GM23338 (cell line): ENCODE measurements at regions not wholly inside any gene's neighbourhood (a gene's known extent, or its start where the extent isn't known, plus 50 kb on each side); places are given as distances from the start of the nearest gene placed in this dataset.

Experiments
- ATAC-seq: fragments of 200-7000 bp; cut with Tn5 transposase; 3 replicates; pipeline ENCODE4 v1.9.1; 2020
- DNase-seq: peaks from one replicate; pipeline ENCODE4 v3.0.0-alpha.2; 2015; ENCODE audit warnings: low spot score
- H2AFZ ChIP-seq: fragments of 200-600 bp; sonication (generic); 2 replicates; pipeline ENCODE4 v1.8.0; 2016; ENCODE audit warnings: antibody characterized with exemption, mild to moderate bottlenecking, moderate library complexity
- H3F3A ChIP-seq: fragments of 200-600 bp; sonication (generic); replicated peaks from 2 replicates; pipeline ENCODE4 v1.8.0; 2017; ENCODE audit warnings: antibody characterized with exemption, mixed run types, low read depth
- H3K27ac ChIP-seq: fragments of 200-600 bp; sonication (generic); 2 replicates; pipeline ENCODE4 v1.6.1; 2016; ENCODE audit warnings: low read depth
- H3K27me3 ChIP-seq: fragments of 200-600 bp; sonication (generic); 2 replicates; pipeline ENCODE4 v1.8.0; 2016; ENCODE audit warnings: mild to moderate bottlenecking, mixed run types, moderate library complexity; ENCODE audit not compliant: insufficient read depth
- H3K36me3 ChIP-seq: fragments of 200-600 bp; sonication (generic); 2 replicates; pipeline ENCODE4 v1.8.0; 2016; ENCODE audit warnings: mild to moderate bottlenecking; ENCODE audit not compliant: insufficient read depth
- H3K4me1 ChIP-seq: fragments of 200-600 bp; sonication (generic); 2 replicates; pipeline ENCODE4 v1.8.0; 2016; ENCODE audit warnings: mild to moderate bottlenecking, moderate library complexity; ENCODE audit not compliant: insufficient read depth
- H3K4me2 ChIP-seq: fragments of 200-600 bp; sonication (generic); 2 replicates; pipeline ENCODE4 v1.7.1; 2017; ENCODE audit warnings: mixed run types
- H3K4me3 ChIP-seq: fragments of 200-600 bp; sonication (generic); 2 replicates; pipeline ENCODE4 v1.6.1; 2016; ENCODE audit warnings: mixed run types
- H3K79me2 ChIP-seq: fragments of 200-600 bp; sonication (generic); replicated peaks from 2 replicates; pipeline ENCODE4 v1.8.0; 2017; ENCODE audit warnings: mild to moderate bottlenecking; ENCODE audit not compliant: insufficient read depth
- H3K9me2 ChIP-seq: fragments of 200-600 bp; sonication (generic); 2 replicates; pipeline ENCODE4 v1.8.0; 2017; ENCODE audit not compliant: insufficient read depth
- H4K20me1 ChIP-seq: fragments of 200-600 bp; sonication (generic); replicated peaks from 2 replicates; pipeline ENCODE4 v1.8.0; 2017; ENCODE audit warnings: mild to moderate bottlenecking; ENCODE audit not compliant: insufficient read depth
- H3K27ac Mint-ChIP-seq: 2 replicates; pipeline ENCODE4 v1.8.0; 2020; ENCODE audit warnings: inconsistent platforms, mild to moderate bottlenecking, moderate library complexity, mixed read lengths
- H3K27me3 Mint-ChIP-seq: 3 replicates; pipeline ENCODE4 v1.8.0; 2022; ENCODE audit warnings: low read depth, mild to moderate bottlenecking, moderate library complexity, mixed read lengths, inconsistent platforms; ENCODE audit not compliant: insufficient read depth, poor library complexity
- H3K36me3 Mint-ChIP-seq: 3 replicates; pipeline ENCODE4 v1.8.0; 2021; ENCODE audit warnings: low read depth, mild to moderate bottlenecking, inconsistent platforms, moderate library complexity, mixed read lengths
- H3K4me1 Mint-ChIP-seq: 3 replicates; pipeline ENCODE4 v1.8.0; 2020; ENCODE audit warnings: mild to moderate bottlenecking, inconsistent platforms, mixed read lengths
- H3K4me3 Mint-ChIP-seq: 3 replicates; pipeline ENCODE4 v1.8.0; 2021; ENCODE audit warnings: moderate library complexity, mild to moderate bottlenecking, inconsistent platforms, mixed read lengths
- H3K9me3 Mint-ChIP-seq: 3 replicates; pipeline ENCODE4 v1.8.0; 2020; ENCODE audit warnings: moderate library complexity, mild to moderate bottlenecking, inconsistent platforms, mixed read lengths
- CTCF ChIP-seq, 2 experiments: fragments of 200-600 bp in 1 of 2; sonication (generic) in 1 of 2; conservative IDR thresholded peaks; 2 replicates each; pipeline versions ENCODE4 v1.5.1 to v1.6.1; 2016 to 2017; ENCODE audit warnings: antibody characterized with exemption in 2 of 2, low read depth in 2 of 2, mild to moderate bottlenecking in 2 of 2, moderate library complexity in 1 of 2
- ETS1 ChIP-seq: IDR thresholded peaks from 2 replicates; pipeline ENCODE4 v1.6.1; 2016; ENCODE audit warnings: antibody characterized with exemption
- EZH2 ChIP-seq: fragments of 200-600 bp; sonication (generic); IDR thresholded peaks from one replicate; pipeline ENCODE4 v1.8.0; 2017; ENCODE audit warnings: antibody characterized with exemption, mild to moderate bottlenecking, low read depth; ENCODE audit not compliant: unreplicated experiment
- EZH2phosphoT487 ChIP-seq: fragments of 200-600 bp; sonication (generic); IDR thresholded peaks from one replicate; pipeline ENCODE4 v1.8.1; 2018; ENCODE audit warnings: antibody characterized with exemption; ENCODE audit not compliant: unreplicated experiment
- JUNB ChIP-seq: IDR thresholded peaks from one replicate; pipeline ENCODE4 v1.6.1; 2016; ENCODE audit warnings: antibody characterized with exemption; ENCODE audit not compliant: unreplicated experiment
- NANOG ChIP-seq: IDR thresholded peaks from 2 replicates; pipeline ENCODE4 v1.6.1; 2016; ENCODE audit warnings: antibody characterized with exemption, borderline replicate concordance
- REST ChIP-seq: IDR thresholded peaks from one replicate; pipeline ENCODE4 v1.6.1; 2018; ENCODE audit warnings: antibody characterized with exemption; ENCODE audit not compliant: unreplicated experiment
- ZNF331 ChIP-seq: fragments of 250-450 bp; sonication (Bioruptor Pico); IDR thresholded peaks from 2 replicates; pipeline ENCODE4 v1.5.0; 2020; ENCODE audit warnings: low read depth, mild to moderate bottlenecking, moderate library complexity

GRCh38 chr14:34173916-34174315 is 223.0 kb upstream of the EGLN3 start:
- no peaks in the 10 kb centered on the region for H3K79me2 ChIP-seq
- H3K4me1 ChIP-seq = no peaks in the 10 kb centered on the region
- H3K4me2 ChIP-seq = no peak overlapping the region
- Mint-ChIP-seq H3K27me3 (no peaks in the 10 kb centered on the region), H3K4me1 (no peaks in the 10 kb centered on the region), H3K4me3 (no peak overlapping the region), H3K27ac (no peak overlapping the region), H3K9me3 (no peaks in the 10 kb centered on the region), H3K36me3 (no peaks in the 10 kb centered on the region)
- H3K27me3 ChIP-seq = no peaks in the 10 kb centered on the region
- H3F3A ChIP-seq = no peaks in the 10 kb centered on the region
- H3K9me2 ChIP-seq = peaks cover 1% of the 10 kb centered on the region; the same call in 1 of the 2 replicates
- no peak overlapping the region for H3K27ac ChIP-seq
- no peak for TF ChIP-seq REST
- H3K36me3 ChIP-seq = no peaks in the 10 kb centered on the region
- no peaks in the 10 kb centered on the region for H4K20me1 ChIP-seq
- DNase-seq = no peak
- H2AFZ ChIP-seq = no peak overlapping the region
- no peak for ATAC-seq
- H3K4me3 ChIP-seq = no peak overlapping the region

- Mint-ChIP-seq H3K4me3 (no peak overlapping the region), H3K27ac (no peak overlapping the region), H3K36me3 (no peaks in the 10 kb centered on the region), H3K9me3 (no peaks in the 10 kb centered on the region), H3K4me1 (no peaks in the 10 kb centered on the region), H3K27me3 (no peaks in the 10 kb centered on the region)
- no peaks in the 10 kb centered on the region for H3K9me2 ChIP-seq
- ATAC-seq (no peak), DNase-seq (no peak)
- no peak overlapping the region for H3K4me2 ChIP-seq
- no peaks in the 10 kb centered on the region for H3K79me2 ChIP-seq
- H3K4me3 ChIP-seq = no peak overlapping the region
- H4K20me1 ChIP-seq = no peaks in the 10 kb centered on the region
- H3K4me1 ChIP-seq = no peaks in the 10 kb centered on the region
- H2AFZ ChIP-seq = no peak overlapping the region
- H3F3A ChIP-seq = no peaks in the 10 kb centered on the region
- no peaks in the 10 kb centered on the region for H3K27me3 ChIP-seq
- H3K36me3 ChIP-seq = no peaks in the 10 kb centered on the region
- no peak overlapping the region for H3K27ac ChIP-seq
- TF ChIP-seq CTCF (conservative IDR thresholded peaks at IDR 0.05; ENCODE audit: low read depth in 2 of 2) = no peak
- no peak for TF ChIP-seq EZH2phosphoT487
- TF ChIP-seq JUNB = no peak
- no peak for TF ChIP-seq ZNF331 (CRISPR knock-in tag)
- no peak for TF ChIP-seq ETS1
- no peak for TF ChIP-seq EZH2
- no peak for TF ChIP-seq NANOG
Measured at GRCh38 chr14:34172550-34173368, 221.9 kb upstream of the EGLN3 start.
